Epithelial cell of esophagus (primary cell): ENCODE measurements at regions not wholly inside any gene's neighbourhood (a gene's known extent, or its start where the extent isn't known, plus 50 kb on each side); places are given as distances from the start of the nearest gene placed in this dataset.
A peak's percentile ranks its signal among the peaks of the same experiment; 100 is the strongest.
"Not testable (repeated sequence)": the region's sequence is repeated elsewhere in the genome, so short reads cannot be mapped to it uniquely, and the experiment has no call there.

Source experiments
- DNase-seq: peaks from one replicate; pipeline ENCODE4 v3.0.0; 2010; ENCODE audit warnings: low read depth
- H3K4me3 ChIP-seq: 2 replicates; pipeline ENCODE4 v1.5.1; 2011; ENCODE audit warnings: mild to moderate bottlenecking, low read length, control low read depth
- TF ChIP-seq, protein P1 (sequence below): IDR thresholded peaks from 2 replicates; pipeline ENCODE4 v1.5.1; 2011; ENCODE audit warnings: low read depth, mild to moderate bottlenecking, low read length, control low read depth, inconsistent platforms; ENCODE audit not compliant: insufficient read depth; ENCODE audit errors: missing control alignments

DNA sequence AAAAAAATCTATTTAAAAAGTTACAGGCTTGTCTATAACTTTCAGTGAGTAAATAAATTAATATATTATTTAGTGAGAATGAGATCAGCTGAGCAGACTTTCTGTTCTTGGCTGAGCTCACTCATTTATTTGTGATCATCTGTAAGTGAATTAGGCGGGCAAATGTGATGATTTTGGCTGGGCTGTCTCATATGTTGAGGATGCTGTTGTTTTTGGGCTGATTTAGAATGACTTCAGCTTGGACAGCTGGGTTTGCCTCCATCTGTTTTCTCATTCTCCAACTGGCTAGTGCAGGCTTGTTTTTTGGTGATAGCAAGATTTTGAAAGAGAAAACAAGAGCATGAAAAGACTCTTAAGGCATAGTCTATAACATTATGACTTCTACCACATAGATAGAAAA is 475.8 kb upstream of the OLFM3 start:
- no peak for DNase-seq
- TF ChIP-seq, protein P1, sequence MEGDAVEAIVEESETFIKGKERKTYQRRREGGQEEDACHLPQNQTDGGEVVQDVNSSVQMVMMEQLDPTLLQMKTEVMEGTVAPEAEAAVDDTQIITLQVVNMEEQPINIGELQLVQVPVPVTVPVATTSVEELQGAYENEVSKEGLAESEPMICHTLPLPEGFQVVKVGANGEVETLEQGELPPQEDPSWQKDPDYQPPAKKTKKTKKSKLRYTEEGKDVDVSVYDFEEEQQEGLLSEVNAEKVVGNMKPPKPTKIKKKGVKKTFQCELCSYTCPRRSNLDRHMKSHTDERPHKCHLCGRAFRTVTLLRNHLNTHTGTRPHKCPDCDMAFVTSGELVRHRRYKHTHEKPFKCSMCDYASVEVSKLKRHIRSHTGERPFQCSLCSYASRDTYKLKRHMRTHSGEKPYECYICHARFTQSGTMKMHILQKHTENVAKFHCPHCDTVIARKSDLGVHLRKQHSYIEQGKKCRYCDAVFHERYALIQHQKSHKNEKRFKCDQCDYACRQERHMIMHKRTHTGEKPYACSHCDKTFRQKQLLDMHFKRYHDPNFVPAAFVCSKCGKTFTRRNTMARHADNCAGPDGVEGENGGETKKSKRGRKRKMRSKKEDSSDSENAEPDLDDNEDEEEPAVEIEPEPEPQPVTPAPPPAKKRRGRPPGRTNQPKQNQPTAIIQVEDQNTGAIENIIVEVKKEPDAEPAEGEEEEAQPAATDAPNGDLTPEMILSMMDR: no peak
- no peak overlapping the region for H3K4me3 ChIP-seq

DNA sequence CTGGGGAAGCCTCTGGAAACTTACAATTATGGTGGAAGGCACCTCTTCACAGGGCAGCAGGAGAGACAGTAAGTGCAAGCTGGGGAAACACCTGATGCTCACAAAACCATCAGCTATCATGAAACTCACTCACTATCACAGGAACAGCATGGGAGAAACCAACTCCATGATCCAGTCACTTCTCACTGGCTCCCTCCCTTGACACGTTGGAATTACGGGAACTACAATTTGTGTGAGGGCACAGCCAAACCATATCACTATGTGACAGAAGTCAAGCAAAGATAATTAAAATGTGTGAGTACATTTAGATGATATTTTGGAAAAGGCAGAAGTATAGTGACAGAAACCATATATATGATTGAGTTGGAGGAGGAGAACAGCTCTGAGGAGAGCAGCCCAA is 474.0 kb upstream of the OLFM3 start:
- TF ChIP-seq, protein P1: no peak
- H3K4me3 ChIP-seq: no peak overlapping the region
- DNase-seq: no peak

DNA sequence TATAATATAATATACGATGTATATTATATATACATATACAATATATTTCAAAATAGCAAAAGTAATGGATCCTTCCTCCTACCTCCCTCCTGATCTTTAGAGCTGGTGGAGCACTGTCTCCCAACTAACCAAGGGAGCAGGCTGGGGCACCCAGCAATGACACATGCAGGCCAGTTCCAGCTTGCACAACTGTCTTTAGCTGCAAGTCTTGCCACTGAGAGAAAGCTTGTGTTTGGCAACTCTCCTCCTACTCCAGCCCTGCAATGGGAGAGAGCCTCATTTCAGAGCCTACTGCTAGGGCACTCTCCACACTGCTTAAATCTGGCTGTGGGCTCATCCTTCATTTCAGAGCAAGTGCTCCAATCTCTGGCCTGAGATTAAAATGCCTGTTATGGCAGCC is 469.8 kb upstream of the OLFM3 start:
- TF ChIP-seq, protein P1: no peak
- H3K4me3 ChIP-seq: no peak overlapping the region
- peak; percentile 84 for DNase-seq

DNA sequence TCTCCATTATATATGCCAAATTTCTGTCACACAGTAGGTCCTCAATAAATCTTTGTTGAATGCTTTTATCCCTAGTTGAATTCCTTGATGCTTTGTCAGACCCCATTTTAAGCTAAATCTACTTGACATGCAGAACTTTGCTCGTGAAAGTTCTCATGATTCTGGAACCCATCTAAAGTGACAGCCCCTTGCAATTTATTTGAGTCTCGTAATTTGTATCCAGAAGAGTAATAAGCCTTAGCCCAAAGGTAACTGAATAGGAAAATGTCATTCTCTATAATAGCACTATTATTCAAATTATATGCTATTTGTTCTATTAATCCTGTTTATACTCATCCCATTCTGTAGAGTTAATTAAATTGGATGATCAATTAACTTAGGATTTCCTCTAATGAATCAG is 466.6 kb upstream of the OLFM3 start:
- H3K4me3 ChIP-seq: no peak overlapping the region
- TF ChIP-seq, protein P1: no peak
- DNase-seq: no peak

DNA sequence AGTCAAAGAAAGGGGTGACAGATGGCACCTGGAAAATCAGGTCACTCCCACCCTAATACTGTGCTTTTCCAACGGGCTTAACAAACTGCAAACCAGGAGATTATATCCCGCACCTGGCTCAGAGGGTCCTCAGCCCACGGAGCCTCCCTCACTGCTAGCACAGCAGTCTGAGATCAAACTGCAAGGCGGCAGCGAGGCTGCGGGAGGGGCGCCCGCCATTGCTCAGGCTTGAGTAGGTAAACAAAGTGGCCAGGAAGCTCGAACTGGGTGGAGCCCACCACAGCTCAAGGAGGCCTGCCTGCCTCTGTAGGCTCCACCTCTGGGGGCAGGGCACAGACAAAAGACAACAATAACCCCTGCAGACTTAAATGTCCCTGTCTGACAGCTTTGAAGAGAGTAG is 445.6 kb upstream of the OLFM3 start:
- not testable (repeated sequence) for DNase-seq, H3K4me3 ChIP-seq

DNA sequence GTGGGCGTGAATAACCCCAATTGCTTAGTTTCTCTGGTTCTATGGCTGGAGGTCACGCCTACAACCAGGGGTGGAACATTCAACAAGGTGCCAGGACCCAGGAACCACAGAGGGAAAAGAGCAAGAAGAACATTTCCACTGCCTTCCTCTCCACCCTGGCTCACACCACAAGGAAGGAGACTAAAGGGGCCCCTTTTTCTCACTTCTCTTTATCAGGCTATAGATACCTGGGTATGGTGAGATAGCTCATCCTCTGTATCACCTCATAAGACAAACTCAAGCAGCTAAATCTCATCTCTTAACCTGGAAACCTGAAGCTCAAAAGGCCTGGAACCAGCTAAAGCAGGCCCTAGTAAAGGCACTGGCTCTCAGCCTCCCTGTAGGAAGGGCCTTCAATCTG is 438.8 kb upstream of the OLFM3 start:
- DNase-seq: no peak
- no peak overlapping the region for H3K4me3 ChIP-seq
- TF ChIP-seq, protein P1: no peak

DNA sequence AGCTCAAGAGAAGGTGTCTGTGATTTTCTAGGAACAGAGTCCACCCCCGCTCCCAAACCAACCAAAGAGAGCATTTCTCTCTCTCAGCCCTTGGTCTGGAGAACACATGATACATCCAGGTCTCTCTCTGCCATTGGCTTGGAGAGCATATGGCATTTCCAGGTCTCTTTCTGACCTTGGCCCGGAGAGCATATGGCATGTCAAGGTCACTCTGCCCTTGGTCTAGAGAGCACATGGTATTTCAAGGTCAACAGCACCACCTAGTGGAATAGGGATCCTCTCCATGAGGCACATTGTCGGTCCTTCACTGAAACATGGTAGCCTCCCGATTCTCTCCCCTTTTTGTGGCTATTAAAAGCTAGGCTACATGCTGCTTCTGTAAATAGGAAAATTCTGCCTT is 437.7 kb upstream of the OLFM3 start:
- TF ChIP-seq, protein P1: peak; percentile 12
- DNase-seq: peak; percentile 5
- no peak overlapping the region for H3K4me3 ChIP-seq

DNA sequence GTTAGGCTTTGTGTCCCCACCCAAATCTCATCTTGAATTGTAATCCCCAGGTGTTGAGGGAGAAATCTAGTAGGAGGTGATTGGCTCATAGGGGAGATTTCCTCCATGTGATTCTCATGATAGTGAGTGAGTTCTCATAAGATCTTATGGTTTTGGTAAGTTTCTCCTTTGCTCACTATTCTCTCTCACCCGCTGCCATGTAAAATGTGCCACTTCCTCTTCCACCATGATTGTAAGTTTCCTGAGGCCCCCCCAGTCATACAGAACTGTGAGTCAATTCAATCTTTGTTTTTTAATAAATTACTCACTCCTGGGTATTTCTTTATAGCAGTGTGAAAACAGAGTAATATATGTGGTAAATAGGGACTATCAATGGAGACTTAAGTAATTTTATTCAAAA is 434.5 kb upstream of the OLFM3 start:
- no peak for DNase-seq
- H3K4me3 ChIP-seq: no peak overlapping the region
- TF ChIP-seq, protein P1: no peak
